ENCODE measurements at regions not wholly inside any gene's neighbourhood (a gene's known extent, or its start where the extent isn't known, plus 50 kb on each side); places are given as distances from the start of the nearest gene placed in this dataset.

DNA sequence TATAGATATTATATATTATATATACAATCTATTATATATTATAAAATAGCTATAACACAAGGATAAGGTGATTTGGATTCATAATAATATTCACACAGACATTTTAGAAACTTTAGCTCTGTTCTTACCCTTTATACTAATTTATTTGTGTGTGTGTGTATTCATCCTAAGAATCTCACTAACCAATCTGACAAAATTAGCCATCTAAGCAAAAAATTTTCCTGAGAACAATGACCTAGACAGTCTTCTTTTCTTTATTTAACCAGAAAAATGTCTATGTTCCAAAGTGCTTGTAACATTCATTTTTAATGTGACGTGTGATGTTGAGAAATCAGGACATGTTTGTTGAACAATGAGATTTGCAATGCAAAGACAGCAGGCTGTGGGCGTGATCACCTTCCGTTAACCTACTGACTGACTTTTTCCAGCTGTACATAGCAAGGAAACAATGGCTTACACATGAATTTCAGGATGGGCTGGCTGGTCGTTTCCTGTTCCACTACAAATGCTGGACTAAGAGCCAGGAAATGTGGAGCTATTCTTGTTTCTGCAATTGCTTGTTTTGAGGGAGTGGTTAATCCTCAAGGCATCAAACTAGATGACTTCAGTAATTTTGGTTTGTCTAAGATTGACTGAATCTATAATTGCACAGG lies 634.6 kb upstream of the ARGLU1 start:
- no peaks in the 10 kb centered on the region for H3K9me3 ChIP-seq
- TF ChIP-seq CTCF (IDR thresholded peaks at IDR 0.05) (no peak), POLR2A (IDR thresholded peaks at IDR 0.05) (no peak)
- intact Hi-C loops (cut with DNase I): no loop called here
- DNase-seq: no peak
- no peaks in the 10 kb centered on the region for H3K4me1 ChIP-seq
- peak; percentile 52 to 85 (median 68) for ATAC-seq
- 17% methylated on average over 4 of the region's 4 CpGs for WGBS (ENCODE audit: insufficient coverage, low coverage, low lambda C conversion rate, missing lambda C conversion rate)
- H3K4me3 ChIP-seq: no peak overlapping the region
- H3K36me3 ChIP-seq: no peaks in the 10 kb centered on the region
- H3K27ac ChIP-seq: peak overlapping the region in 2 of 3 donors; percentile 11 to 17
- no peaks in the 10 kb centered on the region for H3K27me3 ChIP-seq

- H3K9me3 ChIP-seq: no peaks in the 10 kb centered on the region
These were observed 632.6 kb upstream of the ARGLU1 start for GRCh38 chr13:107200491-107200890.

DNA sequence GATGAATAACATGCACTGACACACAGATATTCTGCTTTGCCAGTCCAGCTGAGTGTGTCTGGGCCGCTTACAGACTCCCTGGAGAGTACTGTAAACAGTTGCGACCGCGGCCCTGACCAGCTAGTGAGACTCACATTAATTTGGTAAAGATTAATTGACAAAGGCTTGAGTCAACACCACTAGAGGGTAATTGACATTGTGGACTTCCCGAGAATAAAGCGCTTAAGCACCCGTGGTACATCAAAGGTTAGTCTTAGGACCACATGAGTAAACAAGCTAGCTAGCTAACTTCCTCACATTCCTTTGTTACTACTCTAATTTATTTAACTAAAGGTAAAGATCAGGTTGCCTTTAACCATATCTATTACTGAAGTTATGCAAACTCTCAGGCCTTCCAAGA lies 624.4 kb upstream of the ARGLU1 start:
- TF ChIP-seq CTCF (IDR thresholded peaks at IDR 0.05) (no peak), POLR2A (IDR thresholded peaks at IDR 0.05) (no peak)
- Histone ChIP-seq H3K27me3 (no peaks in the 10 kb centered on the region), H3K4me1 (no peaks in the 10 kb centered on the region), H3K36me3 (no peaks in the 10 kb centered on the region), H3K4me3 (no peak overlapping the region), H3K27ac (no peak overlapping the region), H3K9me3 (no peaks in the 10 kb centered on the region)
- WGBS (ENCODE audit: insufficient coverage, low coverage, low lambda C conversion rate, missing lambda C conversion rate): 24% methylated on average over 3 of the region's 7 CpGs
- intact Hi-C loops (cut with DNase I): no loop called here
- DNase-seq (no peak), ATAC-seq (no peak)

More at GRCh38 chr13:107200491-107200890, 632.6 kb upstream of the ARGLU1 start:
- TF ChIP-seq CTCF (IDR thresholded peaks at IDR 0.05) (no peak), POLR2A (IDR thresholded peaks at IDR 0.05) (no peak)
- Histone ChIP-seq H3K27me3 (no peaks in the 10 kb centered on the region), H3K4me1 (no peaks in the 10 kb centered on the region), H3K4me3 (no peak overlapping the region), H3K27ac (no peak overlapping the region), H3K36me3 (no peaks in the 10 kb centered on the region)
- intact Hi-C loops (cut with DNase I): no loop called here
- ATAC-seq (no peak), DNase-seq (no peak)
- WGBS (ENCODE audit: insufficient coverage, low coverage, low lambda C conversion rate, missing lambda C conversion rate): 75% methylated on average over 5 of the region's 6 CpGs

DNA sequence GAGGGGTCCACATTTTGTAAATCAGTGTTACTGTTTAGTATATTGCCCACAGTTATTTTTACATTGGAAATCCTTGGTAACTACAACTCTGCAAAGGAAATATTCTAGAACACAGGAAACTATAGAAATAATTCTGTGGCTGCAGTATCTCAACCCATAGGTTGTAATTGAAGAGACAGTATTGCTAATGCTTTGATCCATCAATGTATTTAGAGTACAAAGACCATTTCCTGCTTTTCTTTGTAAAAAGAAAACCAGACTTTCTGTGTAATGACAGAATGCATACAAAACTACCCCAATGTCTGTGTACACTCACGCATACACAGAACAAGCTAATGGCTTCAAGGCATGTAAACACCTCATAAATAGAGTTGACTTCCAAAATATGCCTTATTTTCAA lies 622.1 kb upstream of the ARGLU1 start:
- Histone ChIP-seq H3K4me1 (no peaks in the 10 kb centered on the region), H3K27me3 (no peaks in the 10 kb centered on the region), H3K4me3 (no peak overlapping the region), H3K9me3 (no peaks in the 10 kb centered on the region), H3K27ac (no peak overlapping the region), H3K36me3 (no peaks in the 10 kb centered on the region)
- DNase-seq (no peak), ATAC-seq (no peak)
- 67% methylated on average over 1 of the region's 1 CpG for WGBS (ENCODE audit: insufficient coverage, low coverage, low lambda C conversion rate, missing lambda C conversion rate)
- intact Hi-C loops (cut with DNase I): no loop called here
- no peak for TF ChIP-seq CTCF (IDR thresholded peaks at IDR 0.05)
- no peak for TF ChIP-seq POLR2A (IDR thresholded peaks at IDR 0.05)

DNA sequence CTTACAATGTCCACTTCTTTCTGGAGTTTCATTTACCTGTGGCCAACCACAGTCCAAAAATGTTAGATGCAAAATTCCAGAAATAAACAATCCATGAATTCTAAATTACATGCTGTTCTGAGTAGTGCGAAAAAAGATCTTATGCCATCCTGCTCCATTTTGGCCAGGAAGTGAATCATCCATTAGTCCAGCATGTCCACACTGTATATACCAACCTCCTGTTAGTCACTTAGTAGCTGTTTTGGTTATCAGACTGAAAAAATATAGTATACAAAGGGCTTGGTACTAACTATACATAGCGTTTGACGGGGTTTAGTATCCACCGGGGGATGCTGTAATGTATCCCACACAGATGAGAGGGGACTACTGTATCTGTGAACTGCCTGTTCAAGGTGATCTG lies 618.0 kb upstream of the ARGLU1 start:
- no peak overlapping the region for H3K27ac ChIP-seq
- WGBS (ENCODE audit: insufficient coverage, low coverage, low lambda C conversion rate, missing lambda C conversion rate): 73% methylated on average over 4 of the region's 4 CpGs

More for the DNA sequence above, 618.0 kb upstream of the ARGLU1 start:
- intact Hi-C loops (cut with DNase I): no loop called here
- Histone ChIP-seq H3K4me3 (no peak overlapping the region), H3K27me3 (no peaks in the 10 kb centered on the region), H3K36me3 (no peaks in the 10 kb centered on the region), H3K4me1 (no peaks in the 10 kb centered on the region), H3K9me3 (no peaks in the 10 kb centered on the region)
- ATAC-seq: no peak
- no peak for DNase-seq
- TF ChIP-seq POLR2A (IDR thresholded peaks at IDR 0.05) (no peak), CTCF (IDR thresholded peaks at IDR 0.05) (no peak)
